H4 (cell line): ENCODE measurements at regions not wholly inside any gene's neighbourhood (a gene's known extent, or its start where the extent isn't known, plus 50 kb on each side); places are given as distances from the start of the nearest gene placed in this dataset.

Experiments used
- DNase-seq: peaks from one replicate; pipeline ENCODE4 v3.0.0-alpha.2; 2015; ENCODE audit warnings: low spot score

DNA sequence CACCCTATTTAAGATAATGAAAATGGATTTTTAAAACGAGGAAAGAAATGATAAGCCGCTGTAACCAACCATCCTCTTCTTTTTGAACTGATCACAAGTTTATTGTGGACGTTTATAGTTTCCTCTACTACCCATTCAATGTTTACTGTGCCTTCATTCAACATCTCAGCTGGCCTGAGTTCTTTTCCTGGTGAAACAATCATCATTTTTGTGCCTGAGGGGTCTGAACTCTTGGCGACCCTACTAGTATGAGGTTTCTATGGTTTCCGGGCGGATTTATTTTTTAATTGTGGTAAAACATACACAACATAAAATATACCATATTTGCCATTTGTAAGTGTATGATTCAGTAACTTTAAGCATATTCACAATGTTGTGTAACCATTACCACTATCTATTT, 100.7 kb downstream of the SPRY1 start:
- DNase-seq = no peak

DNA sequence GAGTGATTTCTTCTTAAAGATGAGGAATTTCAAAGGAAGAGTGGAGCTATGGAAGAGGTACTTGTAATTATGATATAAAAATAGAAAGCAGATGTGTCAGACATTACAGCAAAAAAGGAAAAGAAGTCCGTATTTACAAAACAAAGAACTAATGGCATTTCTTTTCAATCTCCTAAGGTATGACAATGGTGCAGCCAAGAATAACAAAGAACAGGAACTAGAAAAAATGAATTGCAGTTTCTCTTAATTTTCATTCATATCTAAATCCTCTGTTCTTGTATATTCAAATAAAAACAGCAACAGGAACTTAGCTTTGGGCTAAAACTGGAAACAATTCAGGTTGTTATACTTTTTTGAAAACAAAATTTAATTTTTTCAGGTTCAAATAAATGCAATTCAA, 105.1 kb downstream of the SPRY1 start:
- DNase-seq = no peak

GRCh38 chr4:123503698-123504363, 107.2 kb downstream of the SPRY1 start:
- DNase-seq = no peak

DNA sequence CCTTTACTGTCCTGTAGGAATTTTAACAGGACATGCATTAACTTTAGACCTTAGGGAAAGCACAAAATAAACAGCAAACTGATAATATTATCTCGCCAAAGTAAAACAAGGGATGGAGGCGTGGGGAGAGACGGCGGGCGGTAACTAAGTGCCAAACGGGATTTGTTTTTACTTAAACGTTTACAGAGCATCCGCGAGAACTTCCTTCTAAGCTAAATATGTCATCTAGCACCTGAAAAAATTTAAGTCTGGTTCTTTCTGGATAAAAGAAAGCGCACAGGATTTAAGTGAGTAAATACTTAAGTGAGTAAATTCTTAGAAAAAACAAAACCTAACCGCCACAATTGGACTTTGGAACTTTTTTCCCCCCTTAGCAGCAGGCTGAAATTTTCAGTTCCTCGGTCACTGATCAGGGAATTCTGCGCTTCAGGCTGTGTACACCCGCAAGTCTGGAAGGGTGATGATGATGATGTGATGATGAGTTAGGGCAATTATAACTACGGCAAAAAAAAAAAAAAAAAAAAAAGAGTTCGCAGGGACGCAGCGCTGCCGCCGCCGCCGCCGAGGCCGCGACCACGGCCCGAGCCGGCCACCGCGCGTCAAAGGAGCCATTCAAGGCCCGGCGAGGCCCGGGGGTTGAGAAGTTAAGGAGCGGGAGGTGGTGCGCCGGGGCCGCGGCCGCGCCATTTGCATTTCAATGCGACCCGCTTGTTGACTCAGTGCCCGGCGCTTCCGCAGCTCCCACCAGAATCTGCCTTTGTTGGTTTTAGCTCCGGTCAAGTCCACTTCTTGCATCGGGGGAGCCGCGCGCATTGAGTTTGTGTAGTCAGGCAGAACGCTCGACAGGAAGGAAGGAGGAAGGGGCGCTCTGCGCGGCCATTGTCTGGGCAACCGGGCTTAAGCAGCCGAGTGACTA, 108.8 kb downstream of the SPRY1 start:
- peak; percentile 12 for DNase-seq

DNA sequence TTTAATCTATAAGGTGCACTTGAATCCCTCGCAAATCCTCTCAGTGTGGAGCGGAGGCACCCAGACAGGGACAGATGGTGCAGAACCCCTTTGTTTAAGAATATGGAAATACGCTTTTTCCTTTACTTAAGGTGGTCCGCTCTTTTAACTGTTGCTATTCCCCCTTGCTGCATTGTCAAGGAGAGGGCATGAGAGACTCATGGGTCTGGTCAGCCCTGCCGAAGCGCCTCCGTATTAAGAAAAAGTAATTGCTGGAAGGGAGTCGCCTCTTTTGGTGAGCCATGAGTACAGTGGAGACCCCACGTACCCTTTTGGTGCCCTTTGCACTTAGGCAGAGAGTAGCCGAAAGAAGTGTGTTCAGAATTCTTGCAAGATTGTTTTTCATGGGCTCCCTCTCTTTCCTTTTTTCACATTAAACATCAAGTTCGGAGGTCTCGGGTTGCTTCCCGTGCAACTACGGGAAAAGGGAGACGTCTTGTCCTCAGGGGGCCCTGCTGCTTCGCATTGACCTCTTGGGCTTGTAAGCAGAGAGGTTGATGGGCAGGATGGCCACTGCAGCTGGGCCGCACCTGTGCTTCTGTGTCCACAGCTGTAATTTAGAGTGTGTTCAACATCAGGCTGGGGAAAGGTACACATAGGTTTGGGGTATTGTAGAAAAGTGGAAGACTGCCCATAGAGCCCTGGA, 109.6 kb downstream of the SPRY1 start:
- DNase-seq = no peak

- no peak for DNase-seq
These were observed 110.8 kb downstream of the SPRY1 start for GRCh38 chr4:123507376-123507775.

DNA sequence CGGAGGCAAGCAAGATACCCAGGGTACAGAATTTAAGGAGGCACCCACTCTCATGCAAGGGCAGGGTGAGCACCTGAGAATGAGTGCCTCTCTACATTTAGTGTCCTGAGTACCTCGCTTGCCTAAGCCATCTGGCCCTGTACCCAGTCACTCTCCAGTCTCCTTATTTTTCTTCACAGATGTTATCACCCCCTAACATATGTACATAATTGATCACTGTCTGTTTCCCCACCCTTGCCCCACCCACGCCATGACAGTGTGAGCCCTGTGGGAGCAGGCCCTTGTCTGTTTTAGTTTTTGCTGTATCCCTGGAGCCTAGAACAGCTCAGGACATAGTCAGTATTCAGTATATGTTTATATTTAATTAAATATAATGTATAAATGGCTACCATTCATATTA, 113.6 kb downstream of the SPRY1 start:
- no peak for DNase-seq

DNA sequence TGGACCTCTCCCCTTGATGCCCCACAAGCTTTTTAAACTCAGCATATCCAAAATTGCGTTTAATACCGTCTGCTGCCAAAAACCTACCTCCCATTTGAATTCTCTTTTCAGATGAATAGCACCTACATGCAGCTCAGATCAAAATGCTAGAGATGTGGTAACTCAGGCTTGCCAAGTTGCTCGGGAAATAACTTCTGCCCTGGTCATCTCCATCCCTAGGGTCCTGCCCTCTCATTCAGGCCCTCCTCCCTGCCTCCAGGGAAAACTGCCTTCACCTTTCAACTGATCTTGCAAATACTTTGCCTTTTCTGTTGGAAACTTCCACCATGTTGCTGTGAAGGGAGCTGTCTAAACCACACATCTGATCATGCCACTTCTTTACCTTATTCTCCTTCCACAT, 114.1 kb downstream of the SPRY1 start:
- no peak for DNase-seq

- no peak for DNase-seq
These were observed 120.0 kb downstream of the SPRY1 start for GRCh38 chr4:123516576-123516975.

DNA sequence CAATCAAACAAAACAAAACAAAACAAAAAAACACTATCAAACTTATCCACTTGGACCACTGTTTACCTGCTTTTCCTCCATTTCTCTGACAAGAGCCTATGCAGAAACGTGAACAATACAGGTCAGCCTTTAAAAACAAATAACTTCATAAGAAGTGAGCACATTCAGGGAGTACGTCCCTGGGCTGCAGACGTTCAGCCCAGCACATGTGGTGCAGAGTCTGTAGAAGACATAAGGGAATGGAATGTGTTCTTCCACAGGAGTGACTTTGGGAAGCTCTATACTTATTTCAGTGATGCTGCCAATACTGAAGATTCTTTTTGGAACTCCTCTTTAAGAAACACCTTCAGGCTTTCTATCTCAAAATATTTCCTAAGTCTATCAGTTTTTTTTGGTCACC, 120.6 kb downstream of the SPRY1 start:
- DNase-seq = no peak

DNA sequence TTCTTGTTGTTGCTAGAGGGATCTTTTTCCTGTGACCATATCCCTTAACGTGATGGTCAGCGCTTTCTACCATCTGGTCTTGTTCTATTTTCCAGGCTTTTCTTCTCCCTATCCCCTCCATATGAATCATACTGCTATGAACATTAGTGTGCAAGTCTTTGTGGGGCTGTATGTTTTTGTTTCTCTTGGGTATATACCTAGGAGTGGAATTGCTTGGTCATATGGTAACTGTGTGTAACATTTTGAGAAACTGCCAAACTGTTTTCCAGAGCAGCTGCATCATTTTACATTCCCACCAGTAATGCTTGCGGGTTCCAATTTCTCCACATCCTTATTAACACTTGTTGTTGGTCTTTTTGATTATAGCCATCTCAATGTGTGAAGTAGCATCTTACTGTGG, 121.4 kb downstream of the SPRY1 start:
- DNase-seq = no peak

GRCh38 chr4:123520325-123520724, 123.7 kb downstream of the SPRY1 start:
- no peak for DNase-seq

DNA sequence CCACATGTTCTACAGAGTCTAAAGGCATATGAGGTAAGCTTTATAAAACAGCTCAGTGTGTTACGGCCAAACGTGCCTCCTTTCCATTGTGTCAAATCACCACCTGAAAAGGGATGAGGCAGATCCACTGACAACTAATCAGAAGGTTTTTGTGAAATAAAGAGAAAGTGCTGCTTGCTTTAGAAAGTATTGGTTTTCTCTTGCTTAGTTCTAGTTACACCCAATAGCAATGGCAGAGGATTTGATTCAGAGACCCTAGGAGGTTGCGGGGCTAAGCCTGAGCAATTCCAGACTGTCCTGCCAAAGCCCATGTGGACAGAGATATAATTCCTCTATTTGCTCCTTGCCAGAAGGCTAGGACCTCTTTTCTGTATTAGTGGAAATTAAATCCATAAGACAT, 125.5 kb downstream of the SPRY1 start:
- no peak for DNase-seq

- no peak for DNase-seq
These were observed 126.1 kb downstream of the SPRY1 start for GRCh38 chr4:123522646-123523045.

DNA sequence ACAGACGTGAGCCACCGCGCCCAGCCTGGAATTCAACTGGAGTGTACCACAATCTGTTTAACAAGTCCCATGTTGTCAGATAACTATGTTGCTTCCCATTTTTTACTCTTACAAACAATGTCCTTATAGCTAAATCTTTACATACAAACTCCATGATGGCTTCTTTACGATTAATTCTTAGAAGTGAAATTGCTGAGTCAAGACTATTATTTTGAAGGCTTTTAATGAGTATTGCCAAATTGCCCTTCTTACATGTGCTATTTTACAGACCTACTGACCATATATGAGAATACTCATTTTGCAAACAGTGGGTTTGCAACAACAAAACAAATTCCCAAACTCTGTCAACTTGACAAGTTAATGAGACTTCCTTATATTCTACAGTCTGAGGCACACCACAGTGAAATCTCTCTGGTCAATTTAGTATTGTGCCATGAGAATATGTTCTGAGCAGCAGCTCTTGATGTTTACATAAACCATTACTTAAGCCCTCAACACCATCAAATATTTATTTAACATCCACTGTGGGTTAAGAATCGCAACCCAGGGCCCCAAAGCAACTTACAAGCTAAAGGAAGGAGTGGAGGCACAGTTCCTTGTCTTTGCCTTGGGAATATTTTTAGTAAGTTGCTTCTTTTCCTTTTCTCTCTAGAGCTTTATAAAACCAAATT, 128.5 kb downstream of the SPRY1 start:
- DNase-seq = peak; percentile 96

DNA sequence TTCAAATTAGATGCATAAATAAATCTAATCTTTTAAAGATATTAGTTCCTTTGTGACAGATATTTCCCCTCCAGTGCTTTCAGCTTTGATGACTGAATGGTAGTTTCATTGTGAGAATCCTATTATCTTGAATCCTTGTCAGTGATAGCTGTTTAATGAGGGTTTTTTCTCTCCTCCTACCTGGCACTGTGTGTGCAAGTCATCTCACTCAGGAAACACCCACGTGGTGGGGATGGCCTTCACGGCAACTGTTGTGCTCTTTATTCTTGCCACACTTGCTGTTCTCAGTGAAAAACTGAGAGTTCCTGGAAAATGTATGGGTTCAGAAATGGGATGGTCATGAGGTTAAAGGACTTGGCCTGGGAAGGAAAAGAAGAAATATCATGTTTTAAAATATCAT, 129.9 kb downstream of the SPRY1 start:
- DNase-seq = no peak

DNA sequence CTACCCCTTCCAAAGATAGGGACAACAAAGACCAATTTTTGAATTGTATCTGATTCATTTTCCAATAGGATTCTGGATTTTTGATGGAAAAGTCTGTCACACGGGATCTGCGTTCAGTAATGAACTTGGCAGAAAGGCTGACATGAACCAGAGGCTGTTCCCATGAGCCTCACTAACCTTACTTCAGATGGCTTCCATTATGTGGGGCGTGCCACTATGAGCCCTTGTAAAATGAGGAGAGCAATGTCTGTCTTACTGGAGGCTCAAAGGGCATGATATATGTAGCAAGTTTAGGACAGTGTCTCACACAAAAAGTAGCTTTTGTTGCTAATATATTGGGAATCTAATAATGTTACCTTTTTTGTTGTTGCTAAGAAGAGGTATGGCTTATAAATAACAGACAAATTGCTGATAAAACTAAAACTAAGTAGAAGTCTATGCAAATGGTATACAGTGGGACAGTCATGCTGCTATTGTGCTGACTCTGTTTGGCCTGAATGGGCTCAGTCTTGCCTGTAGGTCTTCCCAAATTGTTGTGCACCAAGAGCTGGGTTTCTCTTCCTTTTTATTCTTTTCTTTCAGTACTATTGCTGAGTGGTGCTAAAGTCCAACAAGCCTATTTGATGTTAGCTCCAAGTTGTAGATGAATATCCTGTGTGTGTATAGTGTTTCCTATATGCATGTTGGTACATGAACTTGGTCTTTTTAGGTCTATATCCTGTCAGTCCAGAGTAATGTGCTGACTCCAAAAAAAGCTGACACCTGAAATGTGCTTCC, 132.1 kb downstream of the SPRY1 start:
- DNase-seq = no peak

- DNase-seq = no peak
These were observed 132.6 kb downstream of the SPRY1 start for GRCh38 chr4:123529278-123529568.

GRCh38 chr4:123530357-123530756, 133.8 kb downstream of the SPRY1 start:
- no peak for DNase-seq

GRCh38 chr4:123535037-123535748, 138.6 kb downstream of the SPRY1 start:
- no peak for DNase-seq

GRCh38 chr4:123536225-123536624, 139.6 kb downstream of the SPRY1 start:
- no peak for DNase-seq
